ENCODE measurements at regions not wholly inside any gene's neighbourhood (a gene's known extent, or its start where the extent isn't known, plus 50 kb on each side); places are given as distances from the start of the nearest gene placed in this dataset.

- H2BK120ac ChIP-seq (replicated peaks; ENCODE audit: low read depth, low read length), result no peak overlapping the region
- no peak overlapping the region for H2AK5ac ChIP-seq (ENCODE audit: low read depth, low read length)
- no peak overlapping the region for H2AFZ ChIP-seq (ENCODE audit: low read length)
- 90% methylated on average over 7 of the region's 7 CpGs; no CpG with 5 or more reads in 1 of the 2 experiments for WGBS, 2 experiments (ENCODE audit: extremely low coverage in 1 of 2, insufficient coverage in 1 of 2, insufficient read length in 1 of 2, insufficient replicate concordance in 2 of 2, low coverage in 1 of 2, low lambda C conversion rate in 2 of 2, missing lambda C conversion rate in 1 of 2)
- no peak for TF ChIP-seq NANOG (IDR thresholded peaks at IDR 0.05; ENCODE audit: insufficient read depth, low read depth, low read length, poor library complexity, severe bottlenecking)
- TF ChIP-seq ZNF274 (IDR thresholded peaks at IDR 0.05; ENCODE audit: borderline replicate concordance, extremely low read depth, low read length), result no peak
- no peak for TF ChIP-seq SP4 (IDR thresholded peaks at IDR 0.05; ENCODE audit: low read length)
- TF ChIP-seq TBP (IDR thresholded peaks at IDR 0.05; ENCODE audit: low read depth, low read length), result no peak
- no peak for TF ChIP-seq JUND (IDR thresholded peaks at IDR 0.05; ENCODE audit: low read length)
- TF ChIP-seq EGR1 (IDR thresholded peaks at IDR 0.05; ENCODE audit: borderline replicate concordance, low read depth, low read length), result no peak
- no peak for TF ChIP-seq RXRA (IDR thresholded peaks at IDR 0.05; ENCODE audit: insufficient read depth, low read depth, low read length)
- no peak for TF ChIP-seq BRCA1 (IDR thresholded peaks at IDR 0.05; ENCODE audit: low read depth, low read length)
- no peak for TF ChIP-seq GABPA (IDR thresholded peaks at IDR 0.05; ENCODE audit: borderline replicate concordance, insufficient read depth, low read length)
- H3K36me3 ChIP-seq (ENCODE audit: control insufficient read depth in 2 of 4, insufficient read depth in 4 of 4, low read length in 3 of 4), result no peaks in the 10 kb centered on the region
- DNase-seq (ENCODE audit: low read depth in 1 of 2, low spot score in 2 of 2), result no peak
- no peak overlapping the region for H2BK20ac ChIP-seq (ENCODE audit: low read length)
- no peak overlapping the region for H3K14ac ChIP-seq (ENCODE audit: insufficient read length)
- no peaks in the 10 kb centered on the region for H3K23me2 ChIP-seq (ENCODE audit: low read depth, low read length)
- POLR2A ChIA-PET (ENCODE audit: partially characterized antibody), result no interaction called here
- no peak overlapping the region for H3K56ac ChIP-seq (replicated peaks; ENCODE audit: insufficient read length, low read depth, low read length)
- H3K4me2 ChIP-seq (ENCODE audit: insufficient read depth in 1 of 2, low read depth in 2 of 2, low read length in 2 of 2), result no peak overlapping the region
- H4K8ac ChIP-seq (ENCODE audit: extremely low read depth, insufficient read depth, low read length), result no peak overlapping the region
- no peak overlapping the region for H4K5ac ChIP-seq (ENCODE audit: insufficient read length, low read depth, low read length)
- no peak overlapping the region for H2BK15ac ChIP-seq (ENCODE audit: low read length)
- peaks cover 0 to 9% (median 3%) of the 10 kb centered on the region in 4 experiments; a peak in 4 of 7 replicates for H3K4me1 ChIP-seq (replicated peaks in 1 of 4; ENCODE audit: control insufficient read depth in 3 of 4, insufficient read depth in 4 of 4, low read length in 3 of 4)
- no peak overlapping the region for H3K27ac ChIP-seq (ENCODE audit: low read depth, low read length)
- H3K79me2 ChIP-seq (ENCODE audit: control insufficient read depth in 1 of 2, insufficient read depth in 2 of 2, low read length in 2 of 2), result no peaks in the 10 kb centered on the region
- no peak for FAIRE-seq
- no peak overlapping the region for H3K4ac ChIP-seq (replicated peaks; ENCODE audit: insufficient read length, low read depth, low read length)
- no peak overlapping the region for H3K18ac ChIP-seq (ENCODE audit: extremely low read depth, low read length)
- H3K9me3 ChIP-seq (ENCODE audit: insufficient read depth in 2 of 2, low read depth in 1 of 2, low read length in 1 of 2), result no peaks in the 10 kb centered on the region
- H2BK12ac ChIP-seq (ENCODE audit: low read depth, low read length), result no peak overlapping the region
- CTCF ChIA-PET (ENCODE audit: partially characterized antibody), result interaction anchor here (0.8 to 3.1 kb wide), 6 partner anchors 11 to 317 kb away, joined by 3 to 19 read pairs (median 6); no protein-coding TSS in a partner anchor
- H3K4me3 ChIP-seq (ENCODE audit: extremely low read depth in 1 of 4, insufficient read depth in 2 of 4, low read depth in 3 of 4, low read length in 4 of 4), result no peak overlapping the region
- no peaks in the 10 kb centered on the region for H4K20me1 ChIP-seq (replicated peaks in 1 of 2; ENCODE audit: control insufficient read depth in 1 of 2, insufficient read depth in 2 of 2, low read length in 2 of 2)
- H3K9ac ChIP-seq (replicated peaks in 1 of 4; ENCODE audit: extremely low read depth in 1 of 4, low read depth in 3 of 4, low read length in 3 of 4), result no peak overlapping the region
- no peak overlapping the region for H2BK5ac ChIP-seq (ENCODE audit: low read depth, low read length)
- no peaks in the 10 kb centered on the region for H3K79me1 ChIP-seq (ENCODE audit: low read depth, low read length)
- no peak overlapping the region for H4K91ac ChIP-seq (replicated peaks; ENCODE audit: insufficient read length, low read length)
- no peaks in the 10 kb centered on the region for H3K27me3 ChIP-seq (replicated peaks in 1 of 4; ENCODE audit: control insufficient read depth in 3 of 4, extremely low read depth in 1 of 4, insufficient read depth in 3 of 4, low read length in 3 of 4)
- no peak overlapping the region for H3K23ac ChIP-seq (ENCODE audit: insufficient read length)
These were observed 92.2 kb upstream of the TMPRSS2 start for GRCh38 chr21:41600116-41600515.

All from H1 (cell line).